GM19239 (cell line): ENCODE measurements at regions not wholly inside any gene's neighbourhood (a gene's known extent, or its start where the extent isn't known, plus 50 kb on each side); places are given as distances from the start of the nearest gene placed in this dataset.
"Not testable (repeated sequence)": the region's sequence is repeated elsewhere in the genome, so short reads cannot be mapped to it uniquely, and the experiment has no call there.

Experiments
- DNase-seq: peaks from one replicate; pipeline ENCODE4 v3.0.0; 2011; ENCODE audit warnings: low spot score; ENCODE audit not compliant: insufficient read length
- FAIRE-seq: peaks from 2 replicates; lab custom pipeline; 2011; peaks lifted over from hg19 to GRCh38; lab: Jason Lieb, UNC

DNA sequence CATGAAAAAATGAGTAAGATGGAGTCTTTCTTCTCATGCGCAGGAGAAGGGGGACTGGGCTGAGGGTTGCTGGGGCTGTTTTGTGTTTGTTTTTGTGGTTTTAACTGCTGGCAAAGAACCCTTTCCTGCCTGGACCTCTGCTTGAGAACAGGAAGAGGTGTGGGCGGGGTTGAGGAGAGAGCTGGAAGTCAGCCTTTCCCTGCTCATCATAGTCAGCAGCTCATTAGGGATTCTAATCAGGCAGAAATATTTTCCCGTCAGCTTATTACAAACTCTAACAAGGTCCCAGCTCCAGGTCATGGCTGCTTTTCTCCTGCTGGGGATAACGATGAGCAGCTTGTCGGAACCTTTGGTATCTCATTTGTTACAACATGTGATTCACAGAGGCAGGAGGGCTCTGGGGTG, 185.0 kb upstream of the NRXN3 start:
- FAIRE-seq, result no peak
- DNase-seq, result no peak

DNA sequence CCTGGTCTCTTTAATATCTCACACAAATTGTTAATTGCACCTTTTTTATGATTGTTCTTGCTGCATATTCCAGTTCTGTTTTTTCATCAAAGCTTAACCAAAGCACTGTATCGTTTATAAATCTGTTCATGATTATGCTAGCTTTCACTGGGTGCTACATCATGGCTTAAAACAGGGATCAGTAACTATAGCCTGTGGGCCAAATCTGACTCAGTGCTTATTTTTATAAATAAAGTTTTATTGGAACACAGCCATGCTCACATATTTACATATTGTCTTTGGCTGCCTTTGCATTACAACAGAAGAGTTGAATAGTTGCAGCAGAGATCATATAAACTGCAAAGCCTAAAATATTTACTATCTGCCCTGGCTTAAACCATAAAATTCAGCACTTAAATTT, 183.4 kb upstream of the NRXN3 start:
- FAIRE-seq, result no peak
- DNase-seq, result no peak

DNA sequence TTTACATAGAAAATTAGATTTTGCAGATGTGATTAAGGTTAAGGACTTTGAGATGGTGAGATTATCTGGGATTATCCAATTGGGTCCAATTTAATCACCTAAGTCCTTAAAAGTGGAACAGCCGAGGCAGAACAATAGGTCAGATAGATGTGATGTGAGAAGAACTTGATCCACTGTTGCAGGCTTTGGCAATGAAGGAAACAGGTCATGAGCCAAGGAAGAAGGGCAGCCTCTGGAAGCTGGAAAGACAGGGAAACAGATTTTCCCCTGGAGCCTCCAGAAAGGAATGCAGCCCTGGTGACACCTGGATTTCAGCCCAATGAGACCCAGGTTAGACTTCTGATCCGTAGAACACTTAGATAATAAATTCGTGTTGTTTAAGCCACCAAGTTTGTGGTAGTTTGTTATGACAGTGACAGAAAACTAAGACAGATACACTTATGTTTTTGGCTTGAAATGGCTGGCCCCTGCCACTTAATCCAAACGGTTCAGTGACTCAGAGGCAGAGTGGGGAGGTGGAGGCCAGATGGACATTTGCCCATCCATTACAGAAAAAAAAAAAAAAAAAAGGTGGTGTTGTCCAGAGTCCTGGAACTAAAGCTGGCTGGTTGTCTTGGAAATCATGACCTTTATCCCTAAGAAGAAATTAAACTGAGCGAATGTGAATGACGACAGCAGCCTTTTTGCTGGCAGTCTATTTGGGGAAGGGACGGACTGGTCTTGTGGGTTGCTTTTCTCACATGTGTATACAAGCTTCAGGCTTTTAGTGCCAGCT, 181.9 kb upstream of the NRXN3 start:
- no peak for FAIRE-seq
- no peak for DNase-seq

DNA sequence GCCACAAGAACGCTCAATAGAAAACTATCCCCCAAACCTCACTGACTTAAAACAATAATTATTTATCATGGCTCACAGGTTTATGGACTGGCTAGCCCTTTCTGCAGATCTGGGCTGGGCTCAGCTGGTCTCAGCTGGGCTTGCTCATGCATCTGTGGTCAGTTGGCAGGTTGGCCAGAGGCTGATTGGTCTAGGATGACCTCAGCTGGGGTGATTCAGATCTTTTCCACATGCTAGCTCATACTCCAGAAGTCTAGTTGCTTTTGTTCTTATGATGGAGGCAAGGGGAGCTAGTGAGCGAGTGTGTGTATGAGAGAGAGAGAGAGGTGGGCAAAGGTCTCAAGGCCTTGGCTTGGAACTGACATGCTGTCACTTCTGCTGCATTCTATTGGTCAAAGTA, 181.2 kb upstream of the NRXN3 start:
- no peak for FAIRE-seq
- no peak for DNase-seq

DNA sequence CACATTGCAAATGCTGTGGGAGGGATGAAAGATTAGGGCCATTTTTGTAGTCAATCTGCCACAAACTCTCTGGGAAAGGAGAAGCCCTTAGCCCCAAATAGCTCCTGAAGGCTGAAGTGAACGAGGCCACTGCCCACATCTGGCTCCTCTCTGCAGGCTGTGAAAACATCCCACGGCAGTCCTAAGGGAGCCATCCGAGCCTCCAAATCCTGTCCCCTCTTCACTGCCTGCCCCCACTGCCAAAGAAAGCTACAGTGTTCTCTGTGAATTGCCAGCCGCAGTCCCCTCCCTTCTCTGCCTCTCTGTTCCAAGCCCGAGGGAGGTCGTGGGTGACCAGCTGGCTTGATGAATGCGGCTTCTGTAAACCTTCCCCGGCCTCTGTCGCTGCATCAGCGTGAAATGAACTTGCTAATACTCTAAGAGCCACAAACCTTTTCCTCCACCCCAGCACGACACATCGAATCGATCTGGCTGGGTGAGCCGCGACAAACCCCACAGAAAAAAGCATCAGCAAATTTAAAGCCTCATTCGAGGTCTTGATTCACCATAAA, 180.7 kb upstream of the NRXN3 start:
- FAIRE-seq (no peak), DNase-seq (no peak)

DNA sequence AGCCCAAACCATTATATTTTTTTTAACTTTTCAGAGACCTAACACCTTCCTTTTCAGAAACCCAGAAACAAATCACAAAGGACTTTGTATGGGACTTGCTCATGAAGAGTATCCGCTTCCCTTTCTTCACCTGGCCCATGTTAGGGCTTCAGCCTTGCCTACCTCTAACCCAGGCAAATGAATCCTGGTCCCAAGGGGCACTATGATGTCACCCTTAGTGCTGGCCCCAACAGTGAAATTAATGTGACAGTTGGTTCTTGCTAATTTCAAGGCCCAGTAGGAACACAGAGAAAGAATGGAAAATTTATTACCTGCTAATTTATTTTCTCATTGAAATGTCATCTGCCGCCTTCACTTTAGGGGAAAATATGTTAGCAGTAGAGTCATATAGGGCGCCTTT, 179.8 kb upstream of the NRXN3 start:
- FAIRE-seq (no peak), DNase-seq (no peak)

DNA sequence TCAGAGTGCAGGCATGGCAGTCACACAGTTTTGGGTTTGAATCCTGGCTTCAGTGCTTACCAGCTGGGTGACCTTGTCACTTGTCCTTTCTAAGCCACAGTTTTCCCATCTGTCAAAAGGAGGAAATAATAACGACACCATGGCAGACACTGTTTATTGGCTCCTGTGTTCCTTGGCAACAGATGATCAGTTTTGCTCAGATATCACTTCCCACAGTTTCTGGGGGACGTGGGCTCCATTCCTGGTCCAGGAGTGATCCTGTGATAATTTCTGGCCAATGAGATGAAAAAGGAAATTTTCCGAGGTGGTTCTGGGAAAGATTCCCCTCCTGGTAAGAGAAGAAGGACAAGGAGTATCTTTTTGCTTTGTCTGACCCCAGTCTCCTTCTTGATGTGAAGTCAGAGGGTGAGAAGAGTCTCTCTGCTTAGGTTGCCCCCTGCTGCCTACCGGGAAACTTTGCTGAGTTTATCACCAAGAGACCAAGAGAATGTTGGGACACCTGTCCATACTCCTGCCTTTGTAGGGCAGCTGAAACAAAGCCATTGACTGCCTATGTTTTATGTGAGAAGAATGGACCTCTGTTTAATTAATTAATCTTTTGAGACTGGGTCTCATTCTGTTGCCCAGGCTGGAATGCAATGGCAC, 178.9 kb upstream of the NRXN3 start:
- DNase-seq, result no peak
- FAIRE-seq, result no peak

DNA sequence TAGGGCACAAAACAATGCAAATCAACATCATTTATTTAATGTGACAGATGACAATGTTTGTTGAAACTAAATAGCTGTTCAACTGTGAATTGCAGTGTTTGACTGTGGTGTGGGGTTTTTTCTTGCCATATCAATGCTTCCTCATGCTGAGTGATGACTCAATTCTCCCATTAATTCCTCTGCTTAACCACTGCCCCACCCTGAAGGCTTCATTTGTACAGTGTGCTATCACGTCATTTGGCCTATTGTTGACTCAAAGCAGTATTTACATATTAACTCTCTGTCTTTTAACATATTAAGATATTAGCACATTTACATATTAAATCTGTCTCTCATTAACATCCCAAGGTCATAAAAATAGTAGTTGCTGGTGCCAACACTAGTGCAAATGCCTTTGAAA, 164.8 kb upstream of the NRXN3 start:
- no peak for FAIRE-seq

DNA sequence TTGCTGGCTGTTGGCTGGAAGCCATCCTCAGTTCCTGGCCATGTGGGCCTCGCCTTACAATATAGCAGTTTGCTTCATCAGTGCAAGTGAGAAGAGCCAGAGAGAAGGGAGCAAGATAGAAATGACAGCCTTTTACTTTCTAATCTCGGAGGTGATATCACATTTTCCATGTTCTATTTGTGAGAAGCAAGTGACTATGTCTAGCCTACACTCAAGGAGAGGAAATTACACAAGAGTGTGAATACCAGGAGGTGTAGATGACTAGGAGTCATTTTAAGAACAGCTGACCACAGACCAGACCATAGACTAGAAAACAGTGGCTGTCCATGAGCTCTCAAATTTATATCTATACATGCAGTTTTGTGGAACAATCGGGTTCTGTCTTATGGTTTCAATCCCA, 163.0 kb upstream of the NRXN3 start:
- no peak for FAIRE-seq
- no peak for DNase-seq

More for the DNA sequence above, 164.8 kb upstream of the NRXN3 start:
- no peak for DNase-seq

DNA sequence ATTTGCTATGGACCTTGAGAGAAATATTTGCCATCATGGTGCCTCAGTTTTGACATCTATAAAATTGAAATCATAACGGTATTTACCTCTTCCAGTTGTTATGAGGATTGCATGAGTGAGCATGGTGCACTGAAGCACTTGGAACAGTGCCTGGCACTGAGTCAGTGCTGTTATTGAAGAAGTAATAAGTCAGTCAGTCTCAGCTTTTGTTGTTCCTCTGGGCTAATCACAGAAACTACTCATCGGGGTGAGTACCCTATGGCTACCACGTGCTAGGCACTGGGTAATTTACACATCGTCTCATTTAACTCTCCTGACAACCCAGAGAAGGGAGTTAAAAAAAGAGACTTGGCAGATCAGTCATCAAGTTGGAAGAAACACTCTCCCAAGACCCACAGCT, 159.5 kb upstream of the NRXN3 start:
- no peak for FAIRE-seq
- no peak for DNase-seq

DNA sequence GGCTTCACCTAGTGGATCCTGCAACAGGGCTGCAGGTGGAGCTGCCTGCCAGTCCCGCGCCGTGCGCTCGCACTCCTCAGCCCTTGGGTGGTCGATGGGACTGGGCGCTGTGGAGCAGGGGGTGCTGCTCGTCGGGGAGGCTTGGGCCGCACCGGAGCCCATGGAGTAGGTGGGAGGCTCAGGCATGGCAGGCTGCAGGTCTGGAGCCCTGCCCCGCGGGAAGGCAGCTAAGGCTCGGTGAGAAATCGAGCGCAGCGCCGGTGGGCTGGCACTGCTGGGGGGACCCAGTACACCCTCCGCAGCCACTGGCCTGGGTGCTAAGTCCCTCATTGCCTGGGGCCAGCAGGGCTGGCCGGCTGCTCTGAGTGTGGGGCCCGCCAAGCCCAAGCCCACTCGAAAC, 156.3 kb upstream of the NRXN3 start:
- DNase-seq, FAIRE-seq: not testable (repeated sequence)

DNA sequence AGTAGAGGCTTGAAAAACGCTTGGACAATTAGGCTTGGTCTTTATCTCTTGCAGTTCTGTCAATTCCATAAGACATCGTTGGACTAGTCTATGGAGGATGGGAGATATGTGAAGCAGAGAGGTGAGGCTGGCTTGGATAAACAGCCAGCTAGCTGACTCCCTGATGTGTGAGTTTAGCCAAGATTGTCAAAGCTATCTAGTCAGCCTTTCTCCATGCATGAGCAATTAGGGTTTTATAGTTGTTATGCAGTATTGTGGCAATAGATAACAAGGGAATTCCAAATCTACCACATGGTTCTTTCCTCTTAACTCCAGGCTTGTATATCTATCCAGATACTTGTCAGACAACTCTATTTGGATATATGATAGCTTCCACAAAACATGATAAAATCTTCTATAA, 153.6 kb upstream of the NRXN3 start:
- FAIRE-seq (no peak), DNase-seq (no peak)

DNA sequence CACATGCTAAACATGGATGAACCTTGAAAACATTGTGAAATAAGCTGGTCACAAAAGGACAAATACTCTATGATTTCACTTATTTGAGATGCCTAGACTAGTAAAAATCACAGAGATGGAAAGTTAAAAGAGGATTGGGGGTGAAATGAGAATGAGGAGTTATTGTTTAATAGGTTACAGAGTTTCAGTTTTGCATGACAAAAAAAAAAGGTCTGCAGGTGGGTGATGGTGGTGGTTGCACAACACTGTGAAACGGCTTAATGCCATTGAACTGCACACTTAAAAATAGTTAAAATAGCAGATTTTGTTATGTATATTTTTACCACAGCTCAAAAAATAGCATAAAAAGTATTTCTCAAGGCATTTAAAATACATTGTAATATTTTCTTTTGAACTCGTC, 151.9 kb upstream of the NRXN3 start:
- FAIRE-seq, result no peak

DNA sequence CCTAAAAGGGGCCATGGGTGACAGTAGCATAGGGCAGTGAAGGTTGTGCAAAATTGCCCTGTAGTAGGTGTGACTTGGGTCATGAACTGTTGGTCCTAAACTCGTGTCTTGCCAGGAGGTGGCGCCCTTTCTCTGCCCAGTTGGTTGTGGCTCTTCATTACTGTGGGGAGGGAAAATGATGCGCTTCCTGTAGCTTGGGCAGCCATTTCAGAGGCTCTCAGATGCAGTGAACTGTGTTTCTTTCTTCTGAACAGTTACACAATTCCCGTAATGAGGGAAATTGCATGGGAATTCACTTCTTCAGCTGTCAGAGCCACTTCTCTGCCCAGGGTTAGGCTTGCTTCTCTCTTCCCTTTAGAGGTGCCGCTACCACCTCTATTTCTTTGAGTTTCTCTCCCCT, 148.1 kb upstream of the NRXN3 start:
- FAIRE-seq (no peak), DNase-seq (peak; percentile 54)

More for the DNA sequence above, 151.9 kb upstream of the NRXN3 start:
- DNase-seq, result no peak

DNA sequence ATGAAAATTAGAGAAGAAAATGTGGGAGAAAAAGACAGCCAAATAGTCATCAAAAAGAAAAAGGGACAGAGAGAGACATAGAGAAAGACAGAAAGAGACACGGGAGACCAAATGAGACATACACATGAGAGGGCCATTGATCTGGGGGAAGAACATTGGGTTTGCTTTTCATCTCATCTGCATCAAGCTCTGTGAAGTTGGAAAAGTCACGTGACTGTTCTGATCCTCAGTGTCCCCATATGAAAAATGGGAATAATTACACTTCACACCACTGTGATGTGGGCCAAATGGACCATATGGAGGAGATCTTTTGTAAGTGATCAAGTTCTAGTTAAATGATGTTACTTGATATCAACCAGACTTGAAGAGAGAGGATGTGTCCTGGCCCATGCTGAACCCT, 147.1 kb upstream of the NRXN3 start:
- DNase-seq, result no peak
- no peak for FAIRE-seq

DNA sequence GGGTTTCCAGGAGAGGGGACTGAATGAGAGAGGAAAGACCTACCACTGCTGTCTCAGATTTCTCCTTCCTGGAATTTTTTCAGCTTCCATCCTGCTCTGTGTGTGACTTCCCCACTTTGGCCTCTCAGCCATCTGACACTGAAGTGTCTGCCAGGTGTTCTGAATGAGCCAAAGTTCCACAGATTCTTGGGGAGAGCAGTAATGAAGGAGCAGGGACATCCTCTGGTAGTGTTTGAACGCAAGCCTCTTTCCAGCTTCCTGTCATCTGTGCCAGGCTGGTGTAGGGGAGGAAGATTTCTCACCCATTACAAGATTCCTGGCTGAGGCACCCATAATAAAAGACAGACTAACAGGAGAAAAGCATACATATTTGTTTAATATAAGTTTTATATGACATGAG, 141.7 kb upstream of the NRXN3 start:
- no peak for FAIRE-seq
- no peak for DNase-seq

DNA sequence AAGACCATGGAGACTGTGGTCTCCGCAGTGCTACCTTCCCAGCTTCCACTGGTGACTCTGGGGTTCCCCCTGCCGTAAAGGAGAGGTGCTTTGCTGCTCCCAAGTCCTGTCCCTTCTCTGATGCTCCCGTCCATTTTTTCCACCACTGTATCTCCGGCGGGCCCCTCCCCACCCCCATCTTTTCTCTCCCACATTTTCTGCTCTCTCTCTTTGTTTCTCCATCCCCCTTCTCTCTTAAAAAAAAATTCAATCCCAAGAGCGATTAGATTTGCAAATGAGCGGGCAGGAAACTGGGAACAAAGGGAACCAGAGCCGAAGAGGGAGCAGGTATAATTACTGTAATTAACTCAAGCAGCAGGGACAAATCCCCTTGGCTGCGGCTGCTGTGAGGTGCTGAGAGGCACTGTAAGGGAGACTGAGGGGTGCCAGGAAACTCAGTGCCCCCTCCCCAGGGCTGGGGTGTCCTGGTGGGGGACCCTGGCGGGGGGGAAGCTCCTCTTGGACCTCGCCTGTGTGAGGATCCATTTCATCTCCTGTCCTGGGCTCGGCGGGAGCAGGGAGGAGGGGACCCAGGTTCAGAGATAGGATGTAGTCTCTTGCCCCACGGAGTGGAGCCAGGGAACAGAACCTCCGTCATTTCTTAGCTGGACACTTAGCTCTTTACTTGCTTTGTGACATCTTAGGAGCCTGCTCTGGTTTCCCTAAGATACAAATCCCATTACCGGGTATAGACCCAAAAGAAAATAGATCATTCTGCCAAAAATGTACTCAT, 140.4 kb upstream of the NRXN3 start:
- DNase-seq (no peak), FAIRE-seq (no peak)

DNA sequence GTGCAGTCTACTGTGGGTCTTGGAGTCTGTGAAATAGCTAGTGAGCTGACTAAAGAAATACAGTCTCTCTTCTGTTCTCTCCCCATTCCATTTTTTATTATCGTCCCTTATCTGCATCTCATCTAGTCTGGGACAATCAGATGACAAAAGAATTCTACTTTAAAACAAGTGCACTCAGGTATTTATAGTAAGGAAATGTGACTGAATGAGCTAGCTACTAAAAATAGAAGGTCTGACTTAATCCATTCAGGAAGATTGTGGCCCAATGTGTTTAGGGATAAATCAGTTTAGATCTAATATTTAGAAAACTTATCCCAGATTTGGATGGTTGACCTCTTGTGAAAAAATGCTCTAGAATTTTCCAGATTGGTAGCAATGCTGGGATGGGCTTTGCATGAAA, 126.8 kb upstream of the NRXN3 start:
- DNase-seq, result no peak
- FAIRE-seq, result no peak

DNA sequence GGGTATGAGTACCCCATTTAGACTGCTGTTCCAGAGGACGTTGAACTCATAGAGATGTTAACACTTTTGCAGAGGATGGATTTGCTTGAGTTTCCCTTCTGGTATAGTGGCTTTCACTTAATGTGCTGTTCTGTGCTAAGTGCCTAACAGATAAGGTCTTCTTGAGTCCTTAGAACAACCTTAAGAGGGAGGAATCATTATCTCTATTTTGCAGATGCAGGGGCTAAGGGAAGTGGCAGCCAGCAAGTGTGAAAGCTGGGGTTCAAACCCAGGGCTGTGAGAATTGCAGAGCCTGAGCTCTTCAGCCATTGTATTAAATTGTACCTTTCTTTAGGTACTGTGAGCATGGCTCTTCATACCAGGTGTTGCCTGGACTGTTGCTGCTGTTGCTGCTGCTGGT, 122.1 kb upstream of the NRXN3 start:
- FAIRE-seq (no peak), DNase-seq (no peak)

DNA sequence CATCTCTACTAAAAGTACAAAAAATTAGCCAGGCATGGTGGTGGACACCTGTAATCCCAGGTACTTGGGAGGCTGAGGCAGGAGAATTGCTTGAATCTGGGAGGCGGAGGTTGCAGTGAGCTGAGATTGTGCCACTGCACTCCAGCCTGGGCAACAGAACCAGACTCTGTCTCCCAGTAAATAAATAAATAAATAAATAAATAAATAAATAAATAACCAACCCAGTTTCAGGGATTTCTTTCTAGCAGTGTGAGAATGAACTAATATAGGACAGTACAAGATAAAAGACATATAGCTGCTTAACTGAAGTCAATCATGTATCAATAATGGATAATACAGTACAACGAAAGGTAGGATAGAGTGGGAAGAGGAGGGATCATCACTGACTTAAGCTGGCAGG, 113.3 kb upstream of the NRXN3 start:
- DNase-seq, FAIRE-seq: not testable (repeated sequence)

DNA sequence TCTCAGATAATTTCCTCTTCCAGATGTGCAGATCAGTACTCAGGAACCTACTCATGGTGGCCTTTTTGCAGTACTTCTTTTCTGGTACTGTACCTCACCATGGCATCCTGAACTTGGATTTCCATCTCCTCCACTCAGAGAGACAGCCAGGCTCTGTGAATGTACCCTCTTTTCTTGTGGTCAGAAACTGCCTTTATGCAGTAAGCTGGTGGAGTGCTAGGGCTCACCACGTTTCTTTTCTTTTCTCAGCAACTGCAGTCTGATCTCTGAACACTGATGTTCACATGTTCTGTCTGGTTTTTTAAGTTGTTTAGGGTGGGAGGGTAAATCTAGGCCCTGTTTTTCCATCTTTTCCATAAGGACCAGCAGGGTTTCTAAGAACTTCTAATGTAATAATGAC, 99.8 kb upstream of the NRXN3 start:
- FAIRE-seq, result no peak
- DNase-seq, result no peak
